LNCAP (cell line): ENCODE measurements at regions not wholly inside any gene's neighbourhood (a gene's known extent, or its start where the extent isn't known, plus 50 kb on each side); places are given as distances from the start of the nearest gene placed in this dataset.

Source experiments
- CTCF ChIP-seq: fragments of 450-650 bp; IDR thresholded peaks from 2 replicates; pipeline ENCODE4 v1.5.1; 2017; ENCODE audit warnings: mild to moderate bottlenecking

GRCh38 chr3:74267131-74267530, 347.3 kb downstream of the CNTN3 start:
- TF ChIP-seq CTCF: no peak

GRCh38 chr3:74265069-74265468, 349.4 kb downstream of the CNTN3 start:
- no peak for TF ChIP-seq CTCF

GRCh38 chr3:74263031-74263430, 351.4 kb downstream of the CNTN3 start:
- no peak for TF ChIP-seq CTCF

- no peak for TF ChIP-seq CTCF
Observed at GRCh38 chr3:74233091-74233490, 381.4 kb downstream of the CNTN3 start.

GRCh38 chr3:74217467-74217866, 397.0 kb downstream of the CNTN3 start:
- no peak for TF ChIP-seq CTCF

GRCh38 chr3:74214286-74214685, 400.2 kb downstream of the CNTN3 start:
- no peak for TF ChIP-seq CTCF

- no peak for TF ChIP-seq CTCF
Observed at GRCh38 chr3:74210739-74211138, 403.7 kb downstream of the CNTN3 start.

GRCh38 chr3:74200952-74201351, 413.5 kb downstream of the CNTN3 start:
- no peak for TF ChIP-seq CTCF
